ENCODE measurements at regions not wholly inside any gene's neighbourhood (a gene's known extent, or its start where the extent isn't known, plus 50 kb on each side); places are given as distances from the start of the nearest gene placed in this dataset.

- no peak for TF ChIP-seq NR2C2 (CRISPR knock-in tag; IDR thresholded peaks at IDR 0.05)
- TF ChIP-seq ZNF512 (CRISPR knock-in tag; IDR thresholded peaks at IDR 0.05; ENCODE audit: borderline replicate concordance) = no peak
- no peak for TF ChIP-seq ZNF416 (CRISPR knock-in tag; IDR thresholded peaks at IDR 0.05)
- no peak for TF ChIP-seq ELF4 (CRISPR knock-in tag; IDR thresholded peaks at IDR 0.05; ENCODE audit: low read depth)
- no peak for TF ChIP-seq FOXJ3 (CRISPR knock-in tag; IDR thresholded peaks at IDR 0.05; ENCODE audit: borderline replicate concordance)
Measured at GRCh38 chr20:6657111-6657510, 110.4 kb upstream of the BMP2 start.
